HEK293T (cell line): ENCODE measurements at regions not wholly inside any gene's neighbourhood (a gene's known extent, or its start where the extent isn't known, plus 50 kb on each side); places are given as distances from the start of the nearest gene placed in this dataset.

Experiments used
- FOXM1 ChIP-seq: fragments of 450-650 bp; IDR thresholded peaks from 2 replicates; pipeline ENCODE4 v1.6.1; 2017; ENCODE audit warnings: mild to moderate bottlenecking, borderline replicate concordance
- SUZ12 ChIP-seq: fragments of 450-650 bp; IDR thresholded peaks from 2 replicates; pipeline ENCODE4 v1.6.1; 2016; ENCODE audit warnings: mild to moderate bottlenecking
- TARDBP ChIP-seq: fragments of 450-650 bp; IDR thresholded peaks from 2 replicates; pipeline ENCODE4 v1.6.1; 2016

GRCh38 chr5:130502702-130503101 lies 598.4 kb downstream of the CHSY3 start:
- TF ChIP-seq TARDBP (no peak), SUZ12 (no peak), FOXM1 (no peak)
